GM21447 (cell line): ENCODE measurements at regions not wholly inside any gene's neighbourhood (a gene's known extent, or its start where the extent isn't known, plus 50 kb on each side); places are given as distances from the start of the nearest gene placed in this dataset.
"Not testable (repeated sequence)": the region's sequence is repeated elsewhere in the genome, so short reads cannot be mapped to it uniquely, and the experiment has no call there.

Experiments
- ATAC-seq: cut with Tn5 transposase; IDR thresholded peaks from one replicate; pipeline ENCODE4 v1.9.1; 2021; ENCODE audit not compliant: unreplicated experiment

- no peak for ATAC-seq
These were observed 325.9 kb upstream of the TNC start for GRCh38 chr9:115443890-115444289.

- no peak for ATAC-seq
These were observed 327.0 kb upstream of the TNC start for GRCh38 chr9:115444959-115445358.

- ATAC-seq: no peak
These were observed 327.7 kb upstream of the TNC start for GRCh38 chr9:115445655-115446054.

GRCh38 chr9:115456515-115456914 is 338.6 kb upstream of the TNC start:
- no peak for ATAC-seq

- ATAC-seq: no peak
These were observed 343.3 kb upstream of the TNC start for GRCh38 chr9:115461280-115461679.

- no peak for ATAC-seq
These were observed 344.7 kb upstream of the TNC start for GRCh38 chr9:115462623-115463022.

- no peak for ATAC-seq
These were observed 348.8 kb upstream of the TNC start for GRCh38 chr9:115466756-115467155.

GRCh38 chr9:115469841-115470240 is 351.9 kb upstream of the TNC start:
- no peak for ATAC-seq

- ATAC-seq: not testable (repeated sequence)
These were observed 355.1 kb upstream of the TNC start for GRCh38 chr9:115473032-115473431.

GRCh38 chr9:115481769-115482168 is 363.8 kb upstream of the TNC start:
- ATAC-seq: no peak

- ATAC-seq: no peak
These were observed 364.8 kb upstream of the TNC start for GRCh38 chr9:115482747-115483146.

- ATAC-seq: no peak
These were observed 374.9 kb upstream of the TNC start for GRCh38 chr9:115492869-115493268.

- no peak for ATAC-seq
These were observed 376.4 kb upstream of the TNC start for GRCh38 chr9:115494393-115494792.

- ATAC-seq: no peak
These were observed 377.2 kb upstream of the TNC start for GRCh38 chr9:115495052-115495635.

GRCh38 chr9:115495836-115496235 is 377.9 kb upstream of the TNC start:
- ATAC-seq: no peak

GRCh38 chr9:115498303-115498702 is 380.3 kb upstream of the TNC start:
- no peak for ATAC-seq

- no peak for ATAC-seq
These were observed 389.2 kb upstream of the TNC start for GRCh38 chr9:115507148-115507547.

- no peak for ATAC-seq
These were observed 395.2 kb upstream of the TNC start for GRCh38 chr9:115513148-115513547.

- no peak for ATAC-seq
These were observed 396.5 kb upstream of the TNC start for GRCh38 chr9:115514454-115514853.

- no peak for ATAC-seq
These were observed 399.5 kb upstream of the TNC start for GRCh38 chr9:115517335-115518075.

GRCh38 chr9:115520646-115521045 is 402.7 kb upstream of the TNC start:
- no peak for ATAC-seq

GRCh38 chr9:115522912-115523311 is 405.0 kb upstream of the TNC start:
- ATAC-seq: no peak
